SK-N-DZ (cell line): ENCODE measurements at regions not wholly inside any gene's neighbourhood (a gene's known extent, or its start where the extent isn't known, plus 50 kb on each side); places are given as distances from the start of the nearest gene placed in this dataset.
"Not testable (repeated sequence)": the region's sequence is repeated elsewhere in the genome, so short reads cannot be mapped to it uniquely, and the experiment has no call there.

ENCODE experiments used
- DNase-seq: peaks from one replicate; pipeline ENCODE4 v3.0.0-alpha.2; 2015; ENCODE audit warnings: low spot score

DNA sequence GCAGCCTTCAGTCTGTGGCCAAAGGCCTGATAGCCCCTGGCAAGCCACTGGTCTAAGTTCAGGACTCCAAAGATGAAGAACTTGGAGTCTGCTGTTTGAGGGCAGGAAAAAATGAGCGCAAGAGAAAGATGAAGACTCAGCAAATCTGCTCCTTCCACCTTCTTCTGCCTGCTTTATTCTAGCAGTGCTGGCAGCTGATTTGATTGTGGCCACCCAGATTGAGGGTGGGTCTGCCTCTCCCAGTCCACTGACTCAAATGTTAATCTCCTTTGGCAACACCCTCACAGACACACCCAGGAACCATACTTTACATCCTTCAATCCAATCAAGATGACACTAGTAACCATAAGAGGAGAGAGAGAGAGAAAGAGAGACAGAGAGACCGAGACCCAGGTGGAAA lies 127.6 kb downstream of the UTP18 start:
- DNase-seq = no peak

DNA sequence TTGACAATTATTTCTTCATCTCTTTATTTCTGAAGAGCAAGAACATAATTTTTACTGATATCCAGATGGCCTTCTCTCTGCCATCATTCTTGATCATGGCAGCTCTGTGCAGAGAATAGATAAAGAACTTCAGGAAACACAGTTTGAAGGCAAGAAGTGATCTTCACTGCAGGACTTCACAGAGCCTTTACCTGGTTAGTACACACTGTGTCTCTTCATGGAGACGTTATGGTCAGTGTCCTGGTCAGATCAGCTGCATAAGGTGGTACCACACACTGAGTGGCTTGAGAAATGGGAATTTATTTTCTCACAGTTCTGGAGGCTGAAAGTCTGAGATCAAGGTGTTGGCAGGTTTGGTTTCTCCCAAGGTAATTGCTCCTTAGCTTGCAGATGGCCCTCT lies 129.5 kb downstream of the UTP18 start:
- no peak for DNase-seq

DNA sequence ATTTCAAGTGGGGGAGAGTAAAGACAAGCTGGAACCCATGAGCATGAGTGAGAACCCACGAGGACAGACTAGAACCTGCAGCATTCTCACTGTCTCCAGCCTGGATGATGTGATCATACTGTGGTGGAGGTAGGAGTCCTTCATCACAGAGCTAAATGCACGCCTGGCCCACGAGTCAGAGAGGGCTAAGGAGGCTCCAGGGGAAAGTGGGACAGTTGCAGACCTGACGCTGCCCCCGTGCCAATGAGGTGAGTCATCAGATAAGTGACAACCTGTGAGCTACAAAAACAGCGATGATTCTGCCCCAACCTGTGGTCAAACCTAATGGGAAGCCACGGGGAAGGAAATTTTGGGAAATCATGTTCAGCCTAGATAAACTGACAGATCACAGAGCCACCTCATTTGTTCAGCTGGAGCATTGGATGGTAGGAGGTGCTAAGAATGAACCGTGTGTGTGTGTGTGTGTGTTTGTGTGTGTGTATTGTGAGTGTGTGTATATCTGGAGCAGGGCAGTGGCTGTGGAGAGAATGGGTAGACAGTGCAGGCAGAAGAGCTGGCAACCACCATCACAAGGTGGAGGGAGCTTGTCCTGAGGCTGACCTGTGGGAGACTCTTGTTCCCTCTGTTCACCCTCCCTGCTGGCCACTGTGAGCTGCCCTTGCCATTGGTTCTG lies 131.8 kb downstream of the UTP18 start:
- no peak for DNase-seq

DNA sequence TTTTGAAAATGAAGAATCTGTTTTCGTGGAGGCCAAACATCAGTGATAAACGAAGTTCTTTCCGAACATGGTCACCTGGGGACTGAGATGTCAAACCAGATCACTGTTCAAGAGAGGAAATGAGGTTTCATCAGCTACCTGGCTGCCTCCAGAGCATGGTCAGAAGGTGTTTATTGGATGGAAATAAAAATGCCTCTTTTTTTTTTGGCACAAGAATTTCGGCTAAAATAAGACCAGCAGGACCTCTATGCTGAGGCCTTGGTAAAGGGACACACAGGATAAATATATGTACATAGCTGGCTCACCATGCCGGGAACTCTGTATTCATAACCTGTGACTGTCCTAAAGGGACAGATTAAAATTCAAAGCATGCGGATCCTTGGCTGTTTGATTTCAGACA lies 135.3 kb downstream of the UTP18 start:
- DNase-seq = no peak

DNA sequence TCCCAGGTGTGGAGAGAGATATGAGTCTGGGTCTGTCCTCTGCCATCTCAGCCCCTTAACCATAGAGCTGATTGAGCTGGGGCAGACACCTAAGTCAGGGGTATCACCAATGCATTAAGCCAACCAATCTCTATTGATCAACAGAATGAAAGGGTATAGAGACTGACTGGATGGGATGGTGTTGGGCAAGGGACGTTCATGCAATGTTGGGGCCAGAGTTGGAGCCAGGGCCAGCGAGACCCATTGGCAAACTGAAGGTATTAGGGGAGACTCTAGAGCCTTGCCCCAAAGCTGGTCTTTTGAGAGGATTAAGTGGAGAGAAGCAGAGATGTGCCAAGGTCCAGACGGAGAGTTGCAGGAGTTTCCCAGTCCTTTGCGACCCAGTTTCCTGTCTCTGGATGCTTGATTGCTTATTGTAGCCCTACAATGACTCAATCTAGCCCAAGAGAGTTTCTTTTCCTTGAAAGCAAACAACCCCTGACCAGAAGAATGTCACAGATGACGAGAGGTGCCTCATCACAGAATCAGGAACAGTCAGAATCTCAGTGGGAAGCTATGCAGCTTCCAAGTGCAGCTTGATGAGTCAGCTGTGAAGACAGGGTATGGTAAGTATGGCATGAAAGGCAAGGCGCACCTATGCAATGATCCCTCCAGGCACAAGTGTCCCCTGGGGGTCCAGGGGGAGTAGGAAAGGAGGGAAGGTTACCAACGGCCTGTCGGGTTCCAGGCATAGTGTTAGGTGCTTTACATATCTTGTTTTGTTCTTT lies 137.2 kb downstream of the UTP18 start:
- no peak for DNase-seq

DNA sequence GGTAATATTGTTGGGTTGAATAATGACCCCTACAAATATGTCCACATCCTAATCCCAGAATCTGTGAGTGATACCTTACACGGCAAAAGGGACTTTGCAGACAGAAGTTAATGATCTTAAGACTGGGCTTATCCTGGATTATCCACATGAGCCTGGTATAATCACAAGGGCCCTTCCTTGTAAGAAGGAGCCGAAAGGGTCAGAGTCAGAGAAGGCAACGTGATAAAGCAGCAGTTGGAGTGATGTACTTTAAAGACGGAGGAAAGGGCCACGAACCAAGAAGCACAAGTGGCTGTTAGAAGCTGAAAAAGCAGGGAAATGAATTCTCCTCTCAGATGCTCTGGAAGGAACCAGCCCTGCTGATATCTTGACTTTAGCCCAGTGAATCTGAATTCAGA lies 137.8 kb downstream of the UTP18 start:
- DNase-seq = no peak

DNA sequence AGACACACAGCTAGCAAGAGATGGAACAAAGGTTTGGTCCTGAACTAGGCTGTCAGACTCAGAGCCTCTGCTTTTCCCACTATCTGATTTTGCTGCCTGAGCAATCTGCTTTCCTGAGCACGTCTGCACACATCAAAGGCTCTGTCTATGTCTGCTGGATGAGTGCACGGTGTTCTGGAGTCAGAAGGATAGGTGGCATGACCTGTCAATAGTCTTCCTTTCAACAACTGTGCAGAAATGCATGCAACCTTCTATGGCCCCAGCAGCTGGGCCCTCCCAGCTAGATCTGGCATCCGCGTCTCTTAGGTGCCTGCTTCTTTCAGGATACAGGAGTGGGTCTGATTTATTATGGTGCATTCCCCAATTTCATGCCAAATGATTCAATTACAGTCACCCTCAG lies 138.3 kb downstream of the UTP18 start:
- DNase-seq = peak; percentile 25

DNA sequence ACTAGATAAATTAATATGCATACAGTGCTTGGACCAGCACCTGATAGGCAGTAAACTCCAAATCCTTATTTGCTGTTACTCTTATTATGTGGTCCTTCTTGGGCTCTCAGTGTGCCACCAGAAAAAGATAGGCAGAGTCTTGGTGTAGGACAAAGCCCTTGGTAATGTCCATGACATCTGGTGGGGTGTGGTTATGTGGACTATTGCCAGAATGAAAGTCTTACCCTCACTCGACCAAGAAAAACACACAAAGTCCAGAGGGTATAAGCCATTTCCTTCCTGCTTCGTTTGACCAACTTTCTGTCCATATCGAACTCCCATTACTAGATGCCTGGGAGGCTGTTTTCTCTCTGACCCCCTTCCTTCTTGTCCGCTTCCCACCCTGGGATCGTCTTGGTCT lies 140.9 kb downstream of the UTP18 start:
- no peak for DNase-seq

DNA sequence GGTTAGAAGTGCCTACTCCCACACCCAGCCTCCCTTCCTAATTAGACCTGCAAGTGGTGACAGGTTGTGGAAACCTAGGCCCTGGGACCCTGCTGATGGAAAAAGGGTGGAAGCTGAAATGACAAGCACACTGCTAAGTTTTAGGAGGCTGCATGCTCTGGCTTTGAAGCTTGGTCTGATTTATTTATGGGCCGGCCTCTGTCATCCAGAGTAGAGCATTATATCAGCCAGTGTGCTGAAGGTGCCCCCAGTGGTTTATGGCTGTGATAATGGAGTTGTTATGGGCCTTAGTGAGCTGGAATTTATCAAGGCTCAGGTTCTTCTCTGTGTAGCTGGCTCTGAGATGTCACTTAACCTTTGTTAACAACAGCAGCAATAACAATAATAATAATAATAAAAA lies 142.6 kb downstream of the UTP18 start:
- no peak for DNase-seq

DNA sequence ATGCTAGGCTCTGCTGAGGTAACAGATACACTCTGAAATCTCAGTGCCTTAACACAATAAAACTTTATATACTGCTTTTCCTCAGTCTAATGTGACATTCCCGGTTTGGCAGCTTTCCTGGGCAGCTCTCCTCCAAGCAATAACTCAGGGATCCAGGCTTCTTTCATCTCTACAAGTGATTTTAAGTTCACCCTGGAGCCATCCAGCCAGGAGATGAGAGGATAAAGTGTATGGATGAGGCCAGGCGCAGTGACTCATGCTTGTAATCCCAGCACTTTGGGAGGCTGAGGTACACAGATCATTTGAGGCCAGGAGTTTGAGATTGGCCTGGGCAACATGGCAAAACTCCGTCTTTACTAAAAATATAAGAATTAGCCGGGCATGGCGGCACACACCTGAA lies 147.2 kb downstream of the UTP18 start:
- no peak for DNase-seq

DNA sequence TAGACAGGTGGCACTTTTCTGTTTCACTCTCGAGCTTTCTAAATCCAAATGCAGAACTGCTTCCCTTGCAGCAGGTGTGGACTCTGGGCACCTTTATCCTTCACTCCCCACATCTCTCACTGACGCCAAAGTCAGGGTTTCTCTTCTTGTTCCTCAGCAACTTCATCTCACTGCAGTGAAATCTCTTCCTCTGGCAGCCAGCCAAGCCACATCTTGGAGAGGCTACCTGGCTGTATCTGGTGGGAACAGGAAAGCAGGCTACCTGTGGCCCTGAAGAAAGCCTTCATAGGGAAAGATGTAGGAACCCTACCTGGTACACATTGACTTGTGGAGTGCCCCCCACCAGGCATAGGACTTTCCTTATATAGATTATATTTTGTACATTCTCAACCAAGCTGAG lies 159.1 kb downstream of the UTP18 start:
- DNase-seq = no peak

DNA sequence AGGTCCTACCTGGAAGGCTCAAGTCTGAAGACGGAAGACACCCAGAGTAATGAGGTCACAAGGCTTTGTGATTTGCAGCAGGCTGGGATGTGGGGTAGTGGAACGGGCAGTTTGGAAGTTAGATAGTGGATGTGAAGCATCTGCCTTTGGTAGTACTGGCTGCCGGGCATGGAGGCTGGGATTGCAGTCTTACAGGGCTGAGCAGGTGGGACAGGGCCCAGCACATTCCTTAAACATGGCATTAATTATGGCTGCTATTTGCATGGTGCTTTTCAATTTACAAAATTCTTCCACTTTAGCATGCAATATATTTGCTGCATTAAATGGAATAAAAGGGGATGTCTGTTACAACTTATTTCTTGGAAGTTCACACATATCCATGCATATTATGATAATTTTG lies 161.2 kb downstream of the UTP18 start:
- DNase-seq = no peak

DNA sequence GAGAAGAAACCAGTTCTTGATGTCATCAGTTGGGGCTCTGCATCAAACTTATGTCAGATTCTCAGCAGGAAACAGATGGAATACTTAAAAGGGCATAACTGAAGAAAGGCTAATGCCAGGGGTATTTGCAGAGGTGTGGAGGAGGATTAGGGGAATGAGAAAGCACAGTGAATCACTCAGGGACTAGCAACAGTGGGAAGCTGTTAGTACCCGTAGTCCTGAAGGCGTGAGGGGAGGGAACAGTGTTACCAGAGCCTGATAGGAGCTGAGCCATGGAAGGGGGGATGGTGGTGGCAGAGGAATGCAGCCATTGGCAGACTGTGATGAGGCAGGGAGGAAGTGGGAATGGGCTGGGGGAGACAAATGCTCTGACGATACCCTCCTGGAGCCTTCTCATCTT lies 162.3 kb downstream of the UTP18 start:
- no peak for DNase-seq

DNA sequence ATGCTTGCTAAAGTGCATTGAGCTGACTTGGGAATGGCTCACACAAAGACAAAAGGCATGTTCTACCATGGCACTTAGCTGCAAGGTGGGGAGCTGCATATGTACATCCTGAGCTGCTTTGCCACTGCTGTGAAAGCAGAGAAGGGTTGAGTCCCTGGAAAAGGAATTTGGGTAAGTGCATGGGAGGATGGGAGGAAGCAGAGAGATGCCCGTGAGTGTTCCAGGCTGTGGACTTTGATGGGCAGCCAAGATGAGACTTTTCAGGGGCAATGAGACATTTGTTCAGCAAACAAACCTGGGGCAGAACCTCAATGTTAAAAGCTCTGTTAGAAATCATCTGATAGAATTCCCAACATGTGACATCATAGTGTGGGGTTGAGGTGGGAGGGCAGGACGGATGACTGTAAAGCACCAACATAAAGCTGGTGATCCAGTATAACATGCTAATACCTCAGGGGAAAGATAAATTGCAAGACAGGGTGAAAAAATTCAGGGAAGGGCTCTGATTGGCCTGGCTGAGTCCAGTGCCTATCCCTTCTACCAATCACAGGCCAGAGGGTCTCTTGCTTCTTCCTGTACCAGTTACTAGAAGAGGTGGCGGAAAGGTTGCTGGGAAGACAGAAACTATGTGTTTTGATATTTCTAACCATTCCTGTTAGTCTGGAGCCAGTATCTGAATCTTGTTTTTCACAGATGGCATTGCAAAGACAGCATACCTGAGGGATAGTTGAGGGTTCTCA lies 163.2 kb downstream of the UTP18 start:
- no peak for DNase-seq

DNA sequence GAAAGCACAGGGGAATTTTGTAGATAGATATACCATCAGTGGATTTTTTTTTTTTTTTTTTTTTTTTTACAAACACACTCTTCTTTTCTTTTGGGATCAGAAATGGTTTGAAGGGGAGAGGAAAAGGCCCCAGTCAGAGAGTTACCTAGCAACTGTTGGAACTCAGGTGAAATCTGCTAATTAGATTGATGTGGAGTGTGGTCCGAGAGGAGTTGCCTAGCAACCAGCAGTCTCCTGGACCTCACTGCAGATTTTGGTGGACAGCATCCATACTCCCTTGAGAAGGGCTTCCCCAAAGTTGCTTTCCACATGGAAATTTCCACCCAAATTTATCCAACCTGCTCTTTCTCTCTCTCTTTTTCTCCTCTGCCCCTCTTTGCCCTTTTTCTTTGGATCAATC lies 165.4 kb downstream of the UTP18 start:
- no peak for DNase-seq

DNA sequence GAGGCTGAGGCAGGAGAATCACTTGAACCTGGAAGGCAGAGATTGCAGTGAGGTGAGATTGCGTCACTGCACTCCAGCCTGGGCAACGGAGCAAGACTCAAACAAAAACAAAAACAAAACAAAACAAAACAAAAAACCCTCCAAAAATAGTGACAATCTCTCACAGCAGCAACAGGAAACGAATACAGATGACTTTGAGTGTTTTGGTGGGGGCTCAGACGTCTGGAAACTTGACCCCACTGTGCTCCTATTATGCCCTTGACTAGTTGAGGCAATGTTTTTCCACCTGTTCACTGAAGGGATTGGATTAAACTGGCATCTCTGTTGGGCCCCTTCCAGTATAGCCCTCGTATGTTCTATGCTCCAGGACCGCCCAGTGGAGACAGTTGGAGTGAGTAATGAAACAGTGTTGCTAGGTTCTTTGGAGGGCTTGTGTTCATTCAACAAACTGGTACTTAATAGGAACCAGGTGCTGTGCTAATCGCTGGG lies 167.0 kb downstream of the UTP18 start:
- DNase-seq = no peak

DNA sequence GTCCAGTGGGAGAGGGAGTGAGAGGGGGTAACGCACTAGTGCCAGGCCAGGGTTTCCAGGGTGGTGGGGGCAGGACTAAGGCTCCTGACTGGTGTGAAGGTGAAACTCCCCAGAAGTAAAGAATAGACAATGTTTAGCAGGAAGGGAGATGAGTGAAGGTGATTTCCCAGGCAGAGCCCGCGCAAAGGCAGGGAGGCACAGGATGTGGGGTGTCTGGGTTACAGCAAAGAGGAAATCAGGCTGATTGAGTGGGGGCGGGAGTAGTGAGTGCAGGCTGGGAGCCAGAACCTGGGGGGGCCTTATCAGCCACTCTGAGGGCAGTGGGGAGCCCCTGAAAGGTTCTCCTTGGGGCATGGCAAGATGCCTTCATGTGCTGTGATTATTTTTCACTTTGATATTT lies 167.5 kb downstream of the UTP18 start:
- no peak for DNase-seq

DNA sequence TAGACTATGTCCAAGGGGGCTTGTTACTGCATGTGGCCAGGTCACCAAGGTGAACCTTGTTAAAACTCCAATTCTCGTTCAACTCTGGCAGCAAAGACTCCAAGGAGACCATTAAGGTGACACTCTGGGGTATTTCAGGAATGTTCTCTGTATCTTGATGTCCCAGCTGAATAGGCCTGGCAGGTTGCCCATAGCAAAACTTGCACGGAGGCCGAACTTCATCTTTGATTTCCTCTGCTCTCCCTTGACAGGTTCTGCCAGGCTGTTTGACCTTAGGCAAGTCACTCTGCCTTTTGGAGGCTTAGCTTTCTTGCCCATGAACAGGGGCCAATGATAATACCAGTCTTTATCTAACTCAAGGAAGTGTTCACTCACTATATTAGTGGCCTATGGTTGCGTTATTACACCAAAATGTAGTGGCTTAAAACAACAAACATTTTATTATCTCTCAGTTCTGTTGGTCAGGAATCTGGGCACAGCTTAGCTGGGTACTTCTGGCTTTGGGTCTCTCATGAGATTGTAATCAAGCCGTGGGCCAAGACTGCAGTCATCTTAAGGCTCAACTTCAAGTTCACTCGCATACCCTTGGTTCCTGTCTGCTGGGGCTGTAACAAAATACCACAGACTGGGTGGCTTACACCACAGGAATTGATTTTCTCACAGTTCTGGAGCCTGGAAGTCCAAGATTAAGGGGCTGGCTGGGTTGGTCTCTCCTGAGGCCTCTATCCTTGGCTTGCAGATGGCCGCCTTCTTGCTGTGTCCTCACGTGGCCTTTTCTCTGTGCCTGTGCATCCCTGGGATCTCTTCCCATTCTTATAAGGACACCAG lies 168.5 kb downstream of the UTP18 start:
- no peak for DNase-seq

DNA sequence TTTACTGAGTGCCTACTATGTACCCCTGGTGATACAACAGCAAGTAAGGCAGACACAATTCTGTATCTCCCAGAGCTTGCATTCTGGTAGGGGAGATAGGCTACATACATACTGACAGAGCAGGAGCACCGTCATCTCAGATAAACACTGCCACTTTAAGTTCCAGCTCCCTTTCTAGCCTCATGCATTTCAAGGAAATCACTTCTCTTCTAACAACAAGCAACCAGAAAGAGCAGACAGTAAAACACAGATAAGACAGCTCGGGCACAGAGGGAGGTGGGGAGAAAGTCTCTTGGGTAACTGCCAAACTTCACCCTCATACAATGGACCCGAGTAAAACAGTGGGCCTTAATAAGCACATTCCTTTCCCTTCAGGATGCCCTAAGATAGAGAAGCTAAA lies 169.6 kb downstream of the UTP18 start:
- not testable (repeated sequence) for DNase-seq

DNA sequence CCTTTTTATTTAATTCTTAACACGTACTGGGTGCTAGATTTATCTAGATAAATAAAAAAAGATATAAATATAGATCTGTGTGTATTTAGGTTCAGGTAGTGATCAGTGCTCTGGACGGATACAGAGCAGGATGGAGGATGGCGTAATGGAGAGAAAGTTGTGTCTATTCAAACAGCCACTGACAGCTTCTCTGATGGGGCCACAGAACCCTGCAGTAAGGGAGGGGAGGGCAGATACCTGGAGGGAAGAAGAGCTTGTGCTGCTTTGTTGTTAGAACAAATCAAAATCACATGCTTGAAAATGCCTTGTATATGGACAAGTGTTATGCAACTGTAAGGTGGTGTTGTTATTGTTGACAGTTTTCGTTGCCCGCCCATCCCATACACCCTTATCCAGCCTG lies 170.2 kb downstream of the UTP18 start:
- DNase-seq = no peak

DNA sequence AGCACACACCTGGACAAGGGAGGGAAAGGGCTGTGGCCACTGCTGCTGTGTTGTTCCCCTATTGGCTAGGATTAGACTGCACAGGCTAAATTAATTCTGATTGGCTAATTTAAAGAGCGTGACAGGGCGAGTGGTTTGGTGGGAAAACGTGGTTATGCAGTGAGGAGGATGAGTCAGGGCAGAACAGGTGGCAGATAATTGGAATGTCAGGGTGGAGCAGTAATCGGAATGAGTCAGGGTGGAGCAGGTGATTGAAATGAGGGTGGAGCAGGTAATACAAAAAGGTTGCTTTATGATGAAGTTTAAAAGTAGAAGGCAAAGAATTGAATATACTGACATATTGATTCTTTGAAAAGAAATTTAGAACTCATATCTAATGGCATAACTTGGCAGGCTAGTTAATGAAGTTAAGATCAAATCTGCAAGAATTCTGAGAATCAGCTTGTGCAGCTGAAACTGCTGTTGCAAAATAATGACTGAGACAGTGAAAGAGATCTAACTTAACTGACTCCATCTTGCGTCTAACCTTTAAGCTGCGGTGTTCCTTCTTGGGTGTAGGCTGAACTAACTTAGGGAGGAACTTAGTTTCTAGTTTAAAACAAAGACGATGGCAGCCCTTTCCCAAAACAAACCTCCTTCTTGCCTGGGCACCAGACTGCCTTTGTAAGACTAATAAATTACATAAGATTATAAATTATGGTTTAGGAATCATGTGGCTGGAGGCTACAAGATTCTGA lies 174.3 kb downstream of the UTP18 start:
- DNase-seq = no peak
